NT2/D1 (cell line): ENCODE measurements at regions not wholly inside any gene's neighbourhood (a gene's known extent, or its start where the extent isn't known, plus 50 kb on each side); places are given as distances from the start of the nearest gene placed in this dataset.

Experiments
- DNase-seq: peaks from one replicate; pipeline ENCODE4 v3.0.0-alpha.2; 2011; ENCODE audit warnings: low read depth, low spot score
- H3K27me3 ChIP-seq: 2 replicates; pipeline ENCODE4 v1.6.0; 2011; ENCODE audit warnings: mild to moderate bottlenecking; ENCODE audit not compliant: insufficient read length, insufficient read depth
- H3K36me3 ChIP-seq: 2 replicates; pipeline ENCODE4 v1.6.1; 2011; ENCODE audit warnings: mild to moderate bottlenecking, low read length, mixed read lengths; ENCODE audit not compliant: insufficient read depth, insufficient read length
- H3K4me1 ChIP-seq: 2 replicates; pipeline ENCODE4 v1.5.1; 2011; ENCODE audit not compliant: insufficient read depth, insufficient read length
- H3K4me3 ChIP-seq: 2 replicates; pipeline ENCODE4 v1.5.1; 2011; ENCODE audit warnings: low read depth; ENCODE audit not compliant: insufficient read length
- H3K9ac ChIP-seq: 2 replicates; pipeline ENCODE4 v1.6.0; 2011; ENCODE audit warnings: low read depth; ENCODE audit not compliant: insufficient read length
- H3K9me3 ChIP-seq: 2 replicates; pipeline ENCODE4 v1.5.1; 2011; ENCODE audit warnings: mild to moderate bottlenecking, low read length; ENCODE audit not compliant: insufficient read depth
- SUZ12 ChIP-seq: IDR thresholded peaks from 2 replicates; pipeline ENCODE4 v1.6.1; 2011; ENCODE audit not compliant: insufficient read length, insufficient read depth; ENCODE audit errors: extremely low read depth
- YY1 ChIP-seq: IDR thresholded peaks from 2 replicates; pipeline ENCODE4 v1.6.1; 2011; ENCODE audit not compliant: insufficient read length, insufficient read depth
- ZNF274 ChIP-seq: IDR thresholded peaks from 2 replicates; pipeline ENCODE4 v1.6.1; 2011; ENCODE audit warnings: mild to moderate bottlenecking, low read depth, low read length

DNA sequence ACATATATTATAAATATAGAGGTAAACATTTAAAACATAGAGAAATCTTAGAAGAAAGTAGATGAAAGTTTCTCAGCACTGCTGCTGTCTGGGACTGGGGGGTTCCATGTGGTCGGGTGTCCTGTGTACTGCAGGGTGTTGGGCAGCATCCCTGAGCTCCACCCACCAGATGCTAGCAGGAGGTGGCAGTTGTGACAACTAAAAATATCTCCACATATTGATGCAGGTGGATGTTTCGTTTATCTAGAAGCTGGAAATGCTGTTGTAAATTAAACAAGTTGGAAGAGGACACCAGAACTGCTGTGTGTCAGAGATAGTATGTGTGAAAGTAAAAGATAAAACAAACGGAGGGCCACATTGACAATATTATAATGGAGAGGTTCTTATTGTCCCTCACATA lies 297.1 kb upstream of the USP9Y start:
- H3K4me3 ChIP-seq: no peak overlapping the region
- TF ChIP-seq ZNF274 (no peak), SUZ12 (no peak), YY1 (no peak)
- no peak for DNase-seq
- no peaks in the 10 kb centered on the region for H3K36me3 ChIP-seq
- H3K4me1 ChIP-seq: no peaks in the 10 kb centered on the region
- no peaks in the 10 kb centered on the region for H3K9me3 ChIP-seq
- H3K27me3 ChIP-seq: no peaks in the 10 kb centered on the region
- H3K9ac ChIP-seq: no peak overlapping the region

DNA sequence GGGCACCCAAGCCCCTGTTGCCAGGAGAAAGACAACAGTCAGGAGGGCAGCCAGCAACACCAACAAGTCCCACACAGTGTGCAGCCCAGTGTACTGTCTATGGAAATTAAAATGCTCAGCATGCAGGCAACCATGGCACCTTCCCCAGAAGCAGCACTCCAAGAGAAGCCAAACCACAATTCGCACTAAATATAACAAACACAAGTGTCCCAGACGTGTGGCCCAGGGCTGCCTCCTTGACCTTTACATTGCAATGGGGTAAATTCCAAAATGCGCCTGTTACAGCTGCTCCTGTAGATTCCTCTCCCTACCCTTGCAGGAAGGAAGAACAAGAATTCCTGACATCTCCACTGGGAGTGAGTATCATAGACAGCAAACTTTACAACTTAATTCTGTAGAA lies 292.8 kb upstream of the USP9Y start:
- H3K9ac ChIP-seq: no peak overlapping the region
- H3K4me1 ChIP-seq: no peaks in the 10 kb centered on the region
- TF ChIP-seq SUZ12 (no peak), YY1 (no peak), ZNF274 (no peak)
- H3K9me3 ChIP-seq: no peaks in the 10 kb centered on the region
- no peaks in the 10 kb centered on the region for H3K27me3 ChIP-seq
- no peak overlapping the region for H3K4me3 ChIP-seq
- no peaks in the 10 kb centered on the region for H3K36me3 ChIP-seq
- DNase-seq: no peak

DNA sequence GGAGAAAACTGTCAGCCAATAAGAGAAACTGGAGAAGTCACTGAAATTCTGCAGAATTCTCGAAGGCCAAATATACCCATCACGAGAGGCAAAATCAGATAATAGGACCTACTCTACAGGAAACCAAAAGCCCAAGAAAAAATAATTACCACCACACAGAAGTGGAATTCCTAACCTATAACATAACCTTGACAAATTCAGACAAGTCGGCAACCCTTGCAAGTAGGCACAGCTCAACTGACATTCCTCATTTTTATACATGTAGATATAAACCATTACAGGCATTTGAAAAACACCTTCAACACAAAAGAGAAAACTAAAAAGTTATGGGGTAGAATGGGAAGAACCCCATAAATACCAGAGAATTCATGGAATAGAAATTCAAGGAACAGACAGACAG lies 290.3 kb upstream of the USP9Y start:
- H3K4me1 ChIP-seq: no peaks in the 10 kb centered on the region
- H3K4me3 ChIP-seq: no peak overlapping the region
- H3K27me3 ChIP-seq: no peaks in the 10 kb centered on the region
- TF ChIP-seq ZNF274 (no peak), YY1 (no peak), SUZ12 (no peak)
- H3K9me3 ChIP-seq: no peaks in the 10 kb centered on the region
- no peak for DNase-seq
- H3K36me3 ChIP-seq: no peaks in the 10 kb centered on the region
- no peak overlapping the region for H3K9ac ChIP-seq

DNA sequence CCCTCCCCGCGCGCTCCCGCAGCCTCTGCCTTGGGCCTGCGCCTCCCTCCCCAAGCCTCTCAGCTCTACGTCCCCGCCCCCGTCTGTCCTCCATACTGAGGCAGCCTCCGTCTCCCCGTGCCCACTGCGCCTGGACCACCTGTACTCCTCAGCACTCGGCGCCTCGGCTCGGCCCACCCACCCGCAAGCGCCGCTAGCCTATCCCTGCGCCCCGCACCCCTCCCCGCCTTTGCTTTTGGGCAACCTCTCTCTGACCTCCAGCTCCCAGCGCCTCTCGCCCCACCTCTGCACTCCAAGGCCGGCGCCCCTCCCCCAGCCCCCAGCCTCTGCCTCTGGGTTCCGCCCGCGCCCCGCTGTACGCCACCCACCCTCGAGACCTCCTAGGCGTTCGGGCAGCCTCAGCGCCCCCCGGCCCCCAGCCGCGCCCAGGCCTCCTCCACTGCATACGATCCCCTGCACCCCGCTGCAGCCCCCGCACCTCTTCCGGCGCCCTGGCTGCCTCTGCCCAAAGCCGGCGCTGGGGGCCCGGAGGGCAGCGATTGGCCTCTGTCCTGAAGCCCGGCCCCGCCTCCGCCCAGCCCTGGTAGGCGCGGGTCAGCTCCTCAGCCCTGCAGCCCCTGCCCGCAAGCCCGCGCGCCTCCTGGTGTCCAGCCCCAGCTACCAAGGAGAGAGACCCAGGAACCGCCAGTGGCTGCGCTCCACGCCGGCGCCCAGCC lies 279.8 kb upstream of the USP9Y start:
- peak; percentile 46 for DNase-seq

DNA sequence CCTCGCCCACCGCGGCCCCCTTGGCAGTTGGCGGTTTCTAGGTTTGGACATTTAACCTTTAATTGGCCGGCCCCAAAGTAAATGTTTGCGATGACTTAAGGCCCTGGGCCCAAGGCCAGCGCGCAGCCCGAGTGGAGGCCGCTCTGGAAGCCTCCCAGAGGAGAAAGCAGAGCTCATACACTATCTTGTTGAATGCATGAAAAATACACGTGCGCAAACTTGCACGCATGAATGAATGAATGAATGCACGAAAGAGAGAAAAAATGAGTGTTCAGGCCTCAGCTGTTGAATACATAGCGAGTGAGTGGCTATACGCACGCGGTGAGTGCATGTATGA lies 279.3 kb upstream of the USP9Y start:
- Histone ChIP-seq H3K9ac (no peak overlapping the region), H3K9me3 (no peaks in the 10 kb centered on the region), H3K4me3 (no peak overlapping the region), H3K27me3 (no peaks in the 10 kb centered on the region), H3K4me1 (no peaks in the 10 kb centered on the region), H3K36me3 (no peaks in the 10 kb centered on the region)
- no peak for DNase-seq
- TF ChIP-seq SUZ12 (no peak), YY1 (no peak), ZNF274 (no peak)

More for the DNA sequence above, 279.8 kb upstream of the USP9Y start:
- H3K9ac ChIP-seq: no peak overlapping the region
- H3K9me3 ChIP-seq: no peaks in the 10 kb centered on the region
- TF ChIP-seq ZNF274 (no peak), SUZ12 (no peak), YY1 (no peak)
- H3K36me3 ChIP-seq: no peaks in the 10 kb centered on the region
- H3K4me3 ChIP-seq: peak overlapping the region; percentile 30
- H3K27me3 ChIP-seq: no peaks in the 10 kb centered on the region
- no peaks in the 10 kb centered on the region for H3K4me1 ChIP-seq

DNA sequence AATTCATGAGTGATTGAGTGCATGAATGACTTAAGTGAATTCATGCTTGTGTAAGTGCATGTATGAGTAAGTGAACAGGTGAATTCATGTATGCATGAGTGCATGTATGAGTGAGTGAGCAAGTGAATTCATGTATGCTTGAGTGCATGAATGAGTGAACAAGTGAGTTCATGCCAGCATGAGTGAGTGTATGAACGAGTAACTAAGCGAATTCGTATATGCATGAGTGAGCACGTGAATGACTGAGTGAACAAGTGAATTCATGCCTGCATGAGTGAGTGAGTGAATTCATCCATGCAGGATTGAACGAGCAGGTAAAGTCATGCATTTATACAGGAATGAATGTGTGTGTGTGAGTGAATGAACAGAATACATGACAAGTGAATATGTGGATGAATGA lies 278.5 kb upstream of the USP9Y start:
- DNase-seq: no peak
- no peaks in the 10 kb centered on the region for H3K36me3 ChIP-seq
- TF ChIP-seq ZNF274 (no peak), YY1 (no peak), SUZ12 (no peak)
- H3K27me3 ChIP-seq: no peaks in the 10 kb centered on the region
- no peak overlapping the region for H3K4me3 ChIP-seq
- H3K9me3 ChIP-seq: no peaks in the 10 kb centered on the region
- no peak overlapping the region for H3K9ac ChIP-seq
- no peaks in the 10 kb centered on the region for H3K4me1 ChIP-seq

DNA sequence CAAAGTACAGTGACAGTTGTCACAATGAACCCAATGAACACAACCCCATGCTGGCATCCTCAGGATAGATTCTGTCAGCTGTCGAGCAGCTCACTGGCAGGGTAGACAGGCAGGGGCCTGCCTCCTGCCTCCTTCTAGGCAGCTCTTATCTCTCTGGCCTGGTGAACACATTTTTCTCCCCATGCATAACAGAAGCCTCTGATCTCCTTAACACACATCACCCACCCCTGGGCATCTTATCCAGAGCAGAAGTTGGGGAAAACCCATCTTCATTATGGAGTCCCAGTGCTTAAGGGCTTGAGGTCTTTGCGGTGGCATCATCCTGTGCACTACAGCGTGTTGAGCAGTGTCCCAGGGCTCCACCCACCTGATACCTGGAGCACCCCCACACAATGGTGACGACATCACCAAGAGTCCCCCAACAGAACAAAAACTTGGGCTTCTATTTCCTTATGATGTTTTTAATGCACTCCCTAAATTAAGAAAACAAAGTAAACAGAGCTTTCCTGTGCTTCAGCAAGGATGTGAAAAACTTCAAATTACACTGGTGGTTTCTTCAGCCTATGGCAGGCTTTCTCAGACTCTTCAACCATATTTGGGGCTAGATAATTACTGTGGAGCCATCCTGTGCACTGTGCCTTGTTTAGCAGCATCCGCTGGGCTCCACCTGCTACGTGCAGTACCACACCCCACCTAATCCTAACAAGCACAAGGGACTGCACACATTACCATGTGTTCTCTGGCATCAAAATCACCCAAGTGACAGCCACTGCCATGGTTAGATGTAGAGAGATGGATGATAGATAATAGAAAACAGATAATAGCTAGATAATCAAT lies 277.4 kb upstream of the USP9Y start:
- no peak for DNase-seq
- no peak overlapping the region for H3K9ac ChIP-seq
- H3K4me1 ChIP-seq: no peaks in the 10 kb centered on the region
- no peak overlapping the region for H3K4me3 ChIP-seq
- no peaks in the 10 kb centered on the region for H3K36me3 ChIP-seq
- H3K27me3 ChIP-seq: no peaks in the 10 kb centered on the region
- TF ChIP-seq YY1: no peak
- TF ChIP-seq ZNF274: no peak
- no peak for TF ChIP-seq SUZ12
- no peaks in the 10 kb centered on the region for H3K9me3 ChIP-seq
